HG02678 (cell line): ENCODE measurements at regions not wholly inside any gene's neighbourhood (a gene's known extent, or its start where the extent isn't known, plus 50 kb on each side); places are given as distances from the start of the nearest gene placed in this dataset.
"Not testable (repeated sequence)": the region's sequence is repeated elsewhere in the genome, so short reads cannot be mapped to it uniquely, and the experiment has no call there.

Source experiments
- ATAC-seq: cut with Tn5 transposase; IDR thresholded peaks from one replicate; pipeline ENCODE4 v1.9.1; 2021; ENCODE audit warnings: mild to moderate bottlenecking, moderate library complexity; ENCODE audit not compliant: unreplicated experiment

DNA sequence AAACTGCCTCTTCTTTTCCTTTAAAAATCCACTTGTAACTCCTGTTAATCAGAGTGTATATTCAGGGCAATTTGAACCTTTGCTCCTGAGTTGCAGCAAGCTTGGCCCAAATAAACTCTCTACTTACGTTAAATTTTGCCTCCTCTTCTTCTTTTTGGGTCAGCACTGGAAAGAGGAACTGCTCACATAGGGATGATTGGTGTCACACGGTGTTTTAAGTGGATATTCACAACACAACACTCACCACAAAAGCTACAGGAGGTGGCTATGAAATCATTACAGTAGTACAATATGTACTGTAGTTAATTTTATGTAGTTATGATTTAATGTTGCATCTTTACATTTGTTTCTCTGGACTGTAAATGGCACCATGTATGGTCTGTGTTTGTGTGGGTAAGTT lies 96.8 kb upstream of the DOCK9 start:
- no peak for ATAC-seq

- peak; percentile 84 for ATAC-seq
Measured at GRCh38 chr13:99075268-99076191, 97.7 kb upstream of the DOCK9 start.

DNA sequence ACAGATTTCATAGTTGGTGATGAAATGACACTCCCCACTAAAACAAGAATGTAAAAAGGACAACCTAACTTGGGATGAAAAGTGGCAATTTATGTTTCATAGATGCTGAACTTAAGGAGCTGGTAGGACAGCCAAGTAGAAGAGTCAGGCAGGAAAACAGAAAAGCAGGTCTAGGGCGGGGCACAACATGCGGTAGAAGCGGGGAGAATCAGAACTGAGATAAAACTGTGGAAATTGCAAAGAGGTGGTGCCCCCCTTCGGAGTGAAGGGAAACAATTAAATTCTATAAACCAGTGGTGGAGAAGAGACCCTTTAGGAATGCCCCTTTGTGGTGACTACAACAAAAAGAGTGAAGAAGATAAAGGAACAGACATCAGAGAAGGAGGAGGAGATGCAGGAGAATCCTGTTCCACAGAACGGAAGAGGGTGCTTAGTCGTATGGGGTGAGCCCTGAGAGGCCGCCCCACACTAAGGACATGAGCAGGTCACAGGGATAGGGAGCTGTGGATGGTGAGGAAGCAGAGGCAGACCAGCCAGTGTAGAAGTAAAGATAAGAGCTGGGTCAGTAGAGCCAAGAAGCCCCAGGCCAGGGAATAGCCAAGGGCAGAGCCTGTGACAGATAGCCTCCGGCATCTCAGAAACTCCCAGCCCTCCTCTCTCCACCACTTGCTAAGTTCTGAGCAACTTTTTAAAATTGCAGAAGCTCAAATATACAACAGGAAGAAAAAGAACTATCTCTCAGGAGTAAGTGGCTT lies 100.3 kb upstream of the DOCK9 start:
- ATAC-seq = no peak

DNA sequence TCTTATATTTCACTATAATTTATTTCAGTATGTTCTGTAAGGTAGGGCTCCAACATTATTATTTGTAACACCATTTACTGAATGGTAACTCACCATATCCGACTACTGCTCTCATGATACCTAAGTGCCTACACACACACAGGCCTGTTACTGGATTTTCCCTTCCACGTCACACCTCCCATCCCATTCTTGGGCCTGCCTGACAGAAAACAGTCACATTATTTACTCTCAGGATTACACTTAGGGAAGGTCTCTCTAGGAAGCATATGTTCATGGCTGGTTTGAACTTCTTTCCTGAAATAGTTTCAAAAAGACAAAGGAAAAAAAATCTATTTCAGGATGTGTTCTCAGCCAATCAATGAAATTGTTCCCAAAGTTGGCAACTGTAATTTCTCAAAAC lies 102.3 kb upstream of the DOCK9 start:
- no peak for ATAC-seq

- no peak for ATAC-seq
Measured at GRCh38 chr13:99083981-99084380, 106.1 kb upstream of the DOCK9 start.

DNA sequence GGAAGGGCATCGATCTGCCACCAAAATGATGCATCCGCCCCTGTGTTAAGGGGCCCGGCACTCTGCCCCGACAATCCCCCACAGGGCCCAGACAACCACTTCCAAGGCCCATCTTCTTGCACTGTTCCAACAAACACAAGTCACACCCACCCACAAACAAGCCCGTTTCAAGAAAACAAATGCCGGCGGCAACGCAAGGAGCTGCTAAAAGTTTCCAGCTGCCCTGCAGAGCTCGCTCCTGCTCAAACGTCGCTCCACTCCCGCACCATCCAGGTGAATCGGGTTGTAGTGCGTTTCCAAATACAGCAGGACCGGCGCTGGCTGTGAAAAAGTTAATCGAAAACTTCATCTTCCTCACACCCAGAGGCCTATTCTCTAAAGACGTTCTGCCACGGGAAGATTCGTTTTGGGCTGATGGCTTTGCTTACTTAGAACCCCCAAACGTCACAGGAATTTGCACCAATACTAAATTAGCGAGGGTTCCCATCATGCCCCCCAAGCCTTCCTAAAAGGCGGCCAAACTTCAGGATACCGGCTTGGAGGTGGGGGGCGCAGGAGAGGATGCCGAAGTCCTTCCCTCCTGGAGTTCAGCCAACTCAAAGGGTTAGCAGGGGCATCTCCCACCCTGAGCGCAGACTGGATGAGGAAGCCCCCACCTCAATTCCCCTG lies 107.4 kb upstream of the DOCK9 start:
- no peak for ATAC-seq

- no peak for ATAC-seq
Measured at GRCh38 chr13:99085808-99086266, 108.0 kb upstream of the DOCK9 start.

- peak; percentile 46 for ATAC-seq
Measured at GRCh38 chr13:99086267-99087097, 108.6 kb upstream of the DOCK9 start.

DNA sequence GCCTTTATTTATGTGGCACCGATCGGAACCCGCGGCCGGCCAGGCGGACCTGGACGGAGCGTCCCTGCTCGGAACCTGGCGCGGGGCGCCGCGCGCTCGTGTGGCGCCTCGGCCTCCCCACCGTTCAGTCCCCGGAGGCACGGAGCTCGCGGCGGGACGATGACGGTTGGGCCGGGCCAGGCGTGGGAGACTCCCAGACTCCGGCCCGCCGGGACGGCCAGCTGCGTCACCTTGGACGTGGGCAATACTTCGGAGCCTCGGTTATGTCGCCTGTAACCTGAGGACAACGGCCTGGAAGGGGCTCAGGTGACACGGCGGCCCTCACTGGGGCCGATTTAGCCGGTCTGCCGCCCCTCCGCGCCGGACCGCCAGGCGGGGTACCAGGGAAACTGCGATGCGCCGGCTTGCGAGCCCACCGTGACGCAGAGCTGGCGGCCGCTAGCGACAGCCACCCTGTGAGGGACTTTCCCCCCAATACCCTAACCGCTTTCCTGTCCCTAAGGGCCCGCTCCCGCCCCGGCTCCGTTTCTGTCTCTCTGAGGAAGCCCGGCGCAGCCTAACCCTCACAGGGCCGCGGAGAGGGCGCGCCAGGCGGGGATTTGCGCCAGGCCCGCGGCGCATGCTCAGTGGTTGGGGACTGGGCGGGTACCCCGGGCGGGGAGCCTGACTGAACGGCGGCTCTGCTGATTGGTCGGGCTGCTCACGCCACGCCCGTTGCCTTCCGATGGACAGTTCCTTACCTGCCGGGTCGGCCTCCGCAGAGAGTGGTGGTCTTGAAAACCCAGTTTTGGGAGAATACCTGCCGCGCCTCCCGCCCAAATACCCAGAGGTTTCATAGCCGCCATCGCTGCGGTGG lies 109.5 kb upstream of the DOCK9 start:
- peak; percentile 80 for ATAC-seq

DNA sequence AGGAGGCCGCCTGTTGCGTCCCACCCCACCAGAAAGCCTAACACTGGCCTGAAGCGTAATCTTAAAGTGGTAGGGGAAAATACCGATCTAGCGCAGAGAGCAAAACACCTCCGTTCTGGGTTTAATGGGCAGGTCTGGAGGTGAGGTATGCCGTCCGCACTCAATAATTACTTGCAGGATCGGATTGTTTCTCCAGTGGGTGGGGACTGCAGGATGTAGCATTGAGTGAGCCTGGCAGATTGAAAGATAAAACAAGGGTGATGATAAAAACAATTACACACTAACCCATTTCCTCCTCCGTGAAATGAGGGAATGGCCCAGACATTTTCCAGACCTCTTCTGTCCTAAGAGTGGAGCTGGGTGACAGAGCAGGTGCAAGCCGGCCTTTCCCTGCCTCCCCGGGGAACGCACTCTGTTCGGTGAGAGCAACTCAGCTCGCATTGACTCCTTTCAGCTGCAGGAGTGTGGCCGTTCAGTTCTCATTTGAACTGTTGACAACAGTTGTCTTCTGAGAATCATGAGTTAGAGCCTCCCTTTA lies 110.2 kb upstream of the DOCK9 start:
- ATAC-seq = peak; percentile 22

DNA sequence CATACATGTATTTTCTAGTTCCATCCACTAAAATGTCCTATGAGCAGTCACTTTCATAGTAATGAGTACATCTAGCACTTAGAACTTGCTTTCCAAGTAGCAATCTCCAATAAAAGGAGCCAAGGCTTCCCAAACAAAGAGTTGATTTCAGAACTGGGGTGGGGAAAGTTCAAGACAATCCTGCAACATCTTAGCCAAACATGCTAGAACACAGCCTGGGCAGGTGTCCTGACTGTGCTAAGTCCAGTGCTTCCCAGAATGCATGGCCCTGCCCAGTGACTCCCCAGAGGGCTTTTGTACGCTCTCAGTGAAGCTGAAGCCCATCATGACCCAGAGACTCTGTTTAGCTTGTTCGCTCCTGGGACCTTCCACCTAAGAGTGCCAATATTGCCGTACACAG lies 106.7 kb upstream of the UBAC2 start:
- no peak for ATAC-seq

DNA sequence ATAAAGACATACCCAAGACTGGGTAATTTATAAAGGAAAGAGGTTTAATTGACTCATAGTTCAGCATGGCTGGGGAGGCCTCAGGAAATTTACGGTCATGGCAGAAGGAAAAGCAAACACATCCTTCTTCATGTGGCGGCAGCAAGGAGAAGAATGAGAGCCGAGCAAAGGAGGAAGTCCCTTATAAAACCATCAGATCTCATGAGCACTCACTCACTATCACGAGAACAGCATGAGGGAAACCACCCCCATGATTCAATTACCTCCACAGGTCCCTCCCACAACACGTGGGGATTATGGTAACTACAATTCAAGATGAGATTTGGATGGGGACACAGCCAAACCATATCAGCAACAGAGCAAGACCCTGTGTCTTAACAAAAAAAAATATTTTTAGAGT lies 98.8 kb upstream of the UBAC2 start:
- ATAC-seq = not testable (repeated sequence)

DNA sequence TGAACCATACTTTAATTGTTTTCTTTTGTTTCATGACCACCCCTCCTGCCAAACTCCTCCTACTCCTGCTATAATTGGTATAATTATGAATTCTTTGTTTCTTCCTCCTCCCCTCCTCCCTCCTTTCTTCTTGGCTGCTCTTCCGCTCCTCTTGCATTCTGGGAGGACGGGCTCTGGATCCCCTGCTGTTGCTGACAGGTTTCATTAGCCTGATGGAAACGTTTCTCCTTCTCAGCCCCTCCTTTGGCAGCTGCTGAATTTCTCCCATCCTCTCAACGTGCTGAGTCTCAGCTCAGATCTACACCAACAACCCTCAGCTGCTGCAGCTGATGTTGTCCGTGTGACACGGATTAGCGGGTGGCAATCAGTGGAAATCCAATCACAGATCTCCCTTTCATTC lies 97.1 kb upstream of the UBAC2 start:
- ATAC-seq = no peak

- ATAC-seq = no peak
Measured at GRCh38 chr13:99104396-99104795, 96.3 kb upstream of the UBAC2 start.

- ATAC-seq = no peak
Measured at GRCh38 chr13:99105160-99105559, 95.5 kb upstream of the UBAC2 start.

- no peak for ATAC-seq
Measured at GRCh38 chr13:99113351-99113750, 87.3 kb upstream of the UBAC2 start.

DNA sequence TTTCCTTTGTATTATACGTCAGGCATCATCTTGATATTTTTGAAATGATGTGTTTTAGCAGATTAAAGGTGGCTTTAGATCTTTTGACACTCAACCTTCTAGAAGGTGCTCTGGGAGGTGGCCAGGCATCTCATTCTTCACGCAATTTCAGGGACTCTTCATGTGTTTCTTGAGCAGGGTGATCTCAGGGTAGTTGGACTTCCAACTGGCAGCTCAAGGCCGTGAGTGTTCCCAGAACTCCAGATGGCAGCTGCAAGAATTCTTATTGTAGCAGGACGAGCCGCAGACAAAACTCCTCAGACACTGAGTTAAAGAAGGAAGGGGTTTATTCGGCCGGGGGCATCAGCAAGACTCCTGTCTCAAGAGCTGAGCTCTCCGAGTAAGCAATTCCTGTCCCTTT lies 82.5 kb upstream of the UBAC2 start:
- no peak for ATAC-seq

GRCh38 chr13:99119656-99120055 lies 81.0 kb upstream of the UBAC2 start:
- no peak for ATAC-seq

DNA sequence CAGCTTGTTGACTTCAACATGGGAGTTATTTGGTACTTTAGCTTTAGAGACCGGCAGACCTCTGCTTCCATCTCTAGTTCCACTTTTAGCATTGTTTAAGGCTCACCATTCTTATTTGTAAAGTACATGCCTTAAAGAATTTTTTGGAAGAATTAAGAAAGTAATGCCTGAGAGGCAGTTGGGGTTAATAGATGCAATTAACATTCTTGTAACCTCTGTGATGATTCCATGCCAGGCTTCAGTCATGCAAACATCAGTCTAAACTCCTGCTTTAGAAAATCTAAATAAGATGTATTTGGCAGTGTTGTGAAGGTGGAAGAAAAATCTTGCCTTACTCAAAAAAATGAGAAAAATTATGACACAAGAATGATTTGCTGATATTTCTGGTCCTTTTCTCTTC lies 79.9 kb upstream of the UBAC2 start:
- no peak for ATAC-seq
